IPS-15b (cell line): ENCODE measurements at regions not wholly inside any gene's neighbourhood (a gene's known extent, or its start where the extent isn't known, plus 50 kb on each side); places are given as distances from the start of the nearest gene placed in this dataset.
A peak's percentile ranks its signal among the peaks of the same experiment; 100 is the strongest.

Experiments
- H3K27me3 ChIP-seq: one replicate; pipeline ENCODE4 v1.6.1; 2013; ENCODE audit warnings: low read length; ENCODE audit not compliant: control insufficient read depth, insufficient read depth
- H3K36me3 ChIP-seq: one replicate; pipeline ENCODE4 v1.6.1; 2013; ENCODE audit warnings: low read length; ENCODE audit not compliant: control insufficient read depth, insufficient read depth
- H3K4me1 ChIP-seq: one replicate; pipeline ENCODE4 v1.6.1; 2013; ENCODE audit warnings: mild to moderate bottlenecking, low read length; ENCODE audit not compliant: control insufficient read depth, insufficient read depth
- H3K4me3 ChIP-seq: one replicate; pipeline ENCODE4 v1.5.1; 2013; ENCODE audit warnings: low read depth, low read length
- H3K9ac ChIP-seq: one replicate; pipeline ENCODE4 v1.6.1; 2013; ENCODE audit warnings: low read depth, mild to moderate bottlenecking, low read length
- H3K9me3 ChIP-seq: one replicate; pipeline ENCODE4 v1.6.1; 2013; ENCODE audit warnings: mild to moderate bottlenecking, low read length; ENCODE audit not compliant: control insufficient read depth, insufficient read depth

DNA sequence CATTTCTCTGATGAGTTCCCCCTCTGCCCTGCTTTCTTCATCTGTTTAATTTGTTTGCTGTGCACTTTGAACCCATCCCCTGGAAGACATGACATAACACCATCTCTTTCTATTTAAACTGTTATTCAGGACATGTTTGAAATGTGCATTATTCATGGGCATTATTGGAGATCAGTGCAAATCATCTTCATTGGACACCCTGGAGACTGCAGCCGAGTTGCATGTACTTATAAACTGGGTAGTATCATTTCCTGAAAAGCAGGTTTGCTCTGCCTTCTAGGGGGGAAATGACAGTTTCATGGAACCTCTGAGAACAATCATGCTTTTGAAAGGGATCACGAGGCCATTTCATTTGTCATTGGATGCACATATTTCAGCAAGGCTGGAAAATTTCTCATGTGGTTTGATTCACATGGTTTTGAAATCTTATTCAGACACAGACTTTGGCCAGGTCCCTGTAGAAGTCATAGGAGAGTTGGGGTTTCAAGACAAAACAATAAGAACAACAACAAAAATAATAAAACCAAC lies 462.8 kb upstream of the MEX3C start:
- Histone ChIP-seq H3K9me3 (no peaks in the 10 kb centered on the region), H3K36me3 (no peaks in the 10 kb centered on the region), H3K27me3 (no peaks in the 10 kb centered on the region), H3K9ac (no peak overlapping the region), H3K4me3 (no peak overlapping the region), H3K4me1 (peaks cover 9% of the 10 kb centered on the region)

DNA sequence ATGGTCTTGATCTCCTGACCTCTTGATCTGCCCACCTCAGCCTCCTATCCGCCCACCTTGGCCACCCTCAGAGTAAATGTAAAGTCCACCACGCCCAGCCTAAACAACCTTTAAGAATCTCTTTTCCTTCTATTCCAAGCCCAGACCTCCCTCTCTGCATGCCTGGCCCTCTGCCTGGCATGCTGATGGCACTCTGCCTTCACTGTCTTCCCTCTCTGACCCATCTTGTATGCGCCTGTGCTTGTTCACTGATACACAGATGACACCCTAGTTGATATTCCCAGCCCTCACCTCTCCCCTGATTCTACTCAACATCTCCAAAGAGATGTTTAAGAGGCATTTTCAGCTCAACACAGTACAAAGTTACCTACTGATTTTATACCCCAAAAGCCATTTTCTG lies 466.8 kb upstream of the MEX3C start:
- H3K4me3 ChIP-seq: no peak overlapping the region
- no peaks in the 10 kb centered on the region for H3K9me3 ChIP-seq
- peaks cover 6% of the 10 kb centered on the region for H3K4me1 ChIP-seq
- no peak overlapping the region for H3K9ac ChIP-seq
- no peaks in the 10 kb centered on the region for H3K27me3 ChIP-seq
- H3K36me3 ChIP-seq: no peaks in the 10 kb centered on the region

DNA sequence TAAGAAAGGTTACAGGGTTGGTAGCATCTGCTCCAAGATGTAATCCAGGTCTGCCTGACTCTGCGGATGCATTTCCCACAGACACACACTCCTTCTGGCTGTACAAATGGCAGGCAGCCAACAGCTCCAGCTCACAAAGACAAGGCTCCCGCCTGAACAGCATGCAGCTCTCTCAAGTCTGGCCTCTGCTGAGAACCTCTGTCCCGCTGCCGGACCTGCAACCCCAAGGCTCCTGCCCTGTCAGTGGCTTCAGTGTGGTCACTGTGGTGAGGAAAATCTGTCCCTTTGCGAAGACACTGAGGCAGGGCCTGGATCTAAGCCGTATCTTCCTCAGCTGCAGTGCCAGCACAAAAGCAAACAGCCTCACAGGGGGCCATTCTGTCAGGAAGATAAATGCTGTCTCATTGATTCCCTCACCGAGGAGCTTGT lies 469.3 kb upstream of the MEX3C start:
- Histone ChIP-seq H3K9me3 (no peaks in the 10 kb centered on the region), H3K9ac (no peak overlapping the region), H3K4me3 (no peak overlapping the region), H3K4me1 (peaks cover 6% of the 10 kb centered on the region), H3K27me3 (no peaks in the 10 kb centered on the region), H3K36me3 (no peaks in the 10 kb centered on the region)

DNA sequence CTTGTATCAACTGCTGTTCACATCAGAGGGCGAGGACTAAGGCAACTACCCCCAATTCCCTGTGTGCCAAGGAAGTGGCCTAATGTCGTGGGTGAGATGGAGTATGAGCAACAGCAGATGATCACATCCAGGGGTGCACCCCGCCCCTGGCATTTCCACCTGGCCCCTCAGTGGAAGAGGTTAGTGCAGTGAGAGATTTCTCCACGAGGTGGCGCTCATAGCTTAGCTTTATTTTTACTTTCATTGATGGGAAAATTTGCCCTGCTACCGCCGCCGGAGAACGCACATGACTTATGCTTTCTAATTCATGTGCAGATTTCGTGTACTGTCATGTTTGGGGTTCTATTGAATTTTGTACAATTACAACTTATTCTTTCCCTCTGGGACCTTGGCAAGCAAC lies 470.6 kb upstream of the MEX3C start:
- H3K4me3 ChIP-seq: peak overlapping the region; percentile 4
- no peaks in the 10 kb centered on the region for H3K9me3 ChIP-seq
- H3K4me1 ChIP-seq: peaks cover 6% of the 10 kb centered on the region
- H3K27me3 ChIP-seq: no peaks in the 10 kb centered on the region
- H3K36me3 ChIP-seq: no peaks in the 10 kb centered on the region
- no peak overlapping the region for H3K9ac ChIP-seq

DNA sequence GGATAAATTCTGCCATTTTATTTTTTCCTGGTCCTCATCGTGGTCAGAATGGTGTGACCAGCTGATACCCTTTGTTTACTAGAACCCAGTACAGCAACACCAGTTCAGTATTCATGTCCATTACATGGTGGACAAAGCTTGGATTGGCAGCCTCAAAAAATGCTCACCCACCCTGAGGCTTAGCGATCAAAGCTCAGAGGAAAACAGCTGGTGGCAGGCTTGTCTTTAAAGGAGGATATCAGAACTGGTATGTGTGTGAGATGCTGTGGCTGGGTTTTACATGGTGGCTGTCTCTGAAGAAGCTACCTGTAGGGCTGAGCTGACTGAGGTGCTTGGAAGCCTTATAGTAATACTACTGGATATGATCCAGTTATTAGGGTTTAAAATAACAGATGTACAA lies 471.1 kb upstream of the MEX3C start:
- peaks cover 6% of the 10 kb centered on the region for H3K4me1 ChIP-seq
- H3K4me3 ChIP-seq: peak overlapping the region; percentile 4
- no peak overlapping the region for H3K9ac ChIP-seq
- no peaks in the 10 kb centered on the region for H3K9me3 ChIP-seq
- no peaks in the 10 kb centered on the region for H3K27me3 ChIP-seq
- H3K36me3 ChIP-seq: no peaks in the 10 kb centered on the region

DNA sequence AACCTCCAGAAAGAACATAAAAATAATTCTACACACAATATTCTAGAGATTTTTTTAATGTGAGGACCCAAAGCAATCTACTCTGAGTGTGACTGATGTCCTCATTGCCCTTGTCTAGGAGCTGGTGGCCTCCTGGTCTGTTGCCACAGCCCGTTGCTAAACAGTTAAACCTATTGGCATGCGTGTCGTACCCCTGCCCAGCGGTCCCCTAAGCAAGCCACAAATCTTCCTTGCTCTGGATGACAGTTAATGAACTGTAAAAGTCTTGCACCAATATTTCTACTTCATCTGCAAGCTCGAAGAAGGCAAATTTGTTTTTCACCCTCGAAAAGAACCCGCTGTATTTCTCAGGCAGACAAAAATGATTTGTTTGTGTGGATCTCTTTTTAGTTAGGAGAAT lies 489.1 kb upstream of the MEX3C start:
- no peaks in the 10 kb centered on the region for H3K4me1 ChIP-seq
- no peaks in the 10 kb centered on the region for H3K9me3 ChIP-seq
- H3K36me3 ChIP-seq: no peaks in the 10 kb centered on the region
- H3K4me3 ChIP-seq: no peak overlapping the region
- H3K9ac ChIP-seq: no peak overlapping the region
- no peaks in the 10 kb centered on the region for H3K27me3 ChIP-seq

DNA sequence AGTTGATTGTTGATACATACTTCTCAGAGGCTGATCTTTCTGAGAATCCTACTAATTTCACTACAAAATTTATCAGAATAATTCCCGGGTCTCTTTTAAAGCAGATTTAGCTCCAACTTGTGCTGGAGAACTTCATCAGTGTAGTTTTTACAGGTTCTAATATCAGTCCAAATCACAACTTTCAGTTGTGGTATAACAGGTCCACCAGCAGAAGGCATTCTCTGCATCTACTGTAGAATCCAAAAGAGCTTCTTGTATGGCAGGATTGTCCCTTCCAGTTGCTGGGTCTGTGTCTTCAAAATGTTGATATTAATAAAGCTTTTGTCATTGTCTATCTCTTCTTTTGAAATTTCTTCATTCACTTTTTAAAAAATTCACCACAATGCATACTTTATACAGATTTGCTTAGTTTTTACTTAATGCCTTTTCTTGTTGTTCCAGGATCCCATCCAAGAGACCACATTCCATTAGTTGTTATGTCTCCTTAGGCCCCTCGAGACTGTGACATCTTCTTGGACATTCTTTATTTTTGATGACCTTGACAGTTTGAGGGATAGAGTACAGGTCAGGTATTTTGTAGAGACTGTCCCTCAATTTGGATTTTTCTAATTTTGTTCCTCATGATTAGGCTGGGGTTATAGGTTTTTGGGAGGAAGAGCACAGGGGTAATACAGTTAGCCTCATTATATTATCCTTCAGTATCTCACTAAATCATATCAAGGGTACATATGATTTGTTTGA lies 490.5 kb upstream of the MEX3C start:
- Histone ChIP-seq H3K9me3 (no peaks in the 10 kb centered on the region), H3K36me3 (no peaks in the 10 kb centered on the region), H3K9ac (no peak overlapping the region), H3K4me1 (no peaks in the 10 kb centered on the region), H3K4me3 (no peak overlapping the region), H3K27me3 (no peaks in the 10 kb centered on the region)

DNA sequence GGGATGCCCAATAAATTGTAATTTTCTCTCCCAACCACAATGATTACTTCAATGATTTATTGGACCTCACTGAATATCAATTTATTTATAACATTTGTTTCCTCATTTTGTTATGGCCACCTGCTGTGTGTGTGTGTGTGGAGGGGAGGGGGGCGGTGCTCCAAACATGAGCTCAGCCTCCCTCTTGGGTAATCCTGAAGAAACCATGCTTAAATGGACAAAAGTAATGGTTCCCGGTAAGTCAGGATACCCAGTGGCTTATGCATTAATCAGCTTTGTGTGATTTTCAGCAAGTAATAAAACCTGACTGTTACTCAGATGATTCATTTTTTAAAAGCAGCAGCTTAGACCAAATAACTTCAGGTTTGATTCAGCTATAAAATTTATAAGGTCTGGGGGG lies 495.1 kb upstream of the MEX3C start:
- H3K9me3 ChIP-seq: no peaks in the 10 kb centered on the region
- H3K4me3 ChIP-seq: no peak overlapping the region
- no peaks in the 10 kb centered on the region for H3K36me3 ChIP-seq
- no peaks in the 10 kb centered on the region for H3K4me1 ChIP-seq
- H3K27me3 ChIP-seq: no peaks in the 10 kb centered on the region
- no peak overlapping the region for H3K9ac ChIP-seq

DNA sequence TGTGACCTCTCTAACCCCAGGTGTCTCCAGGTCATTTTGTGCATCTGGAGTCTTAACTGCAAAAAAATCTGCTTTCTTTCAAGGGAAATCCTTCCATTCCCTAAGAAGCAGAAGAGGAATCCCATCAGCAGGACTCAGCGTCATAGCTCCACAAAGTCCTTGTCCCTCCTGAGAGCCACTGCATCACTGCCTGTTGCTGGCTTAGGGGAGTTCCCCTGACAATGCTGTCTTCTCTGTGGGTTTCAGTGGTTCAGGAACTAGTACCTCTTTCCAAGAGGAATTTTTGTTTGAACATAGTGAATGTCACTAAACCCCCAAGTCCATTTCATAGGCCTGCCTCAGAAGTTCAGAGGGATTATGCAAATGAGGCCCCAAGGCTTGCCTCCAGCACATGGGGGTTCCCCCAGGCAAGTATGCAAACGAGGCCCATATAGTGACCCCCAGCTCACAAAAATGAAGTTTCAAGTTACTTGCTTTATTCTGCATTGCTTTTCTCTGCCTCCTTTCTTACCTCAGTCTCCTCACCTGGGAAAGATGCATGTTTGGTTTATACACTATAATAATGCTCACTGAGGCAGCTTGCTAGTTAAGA lies 513.9 kb upstream of the MEX3C start:
- Histone ChIP-seq H3K9me3 (no peaks in the 10 kb centered on the region), H3K4me1 (peaks cover 16% of the 10 kb centered on the region), H3K27me3 (no peaks in the 10 kb centered on the region), H3K4me3 (no peak overlapping the region), H3K9ac (no peak overlapping the region), H3K36me3 (no peaks in the 10 kb centered on the region)

DNA sequence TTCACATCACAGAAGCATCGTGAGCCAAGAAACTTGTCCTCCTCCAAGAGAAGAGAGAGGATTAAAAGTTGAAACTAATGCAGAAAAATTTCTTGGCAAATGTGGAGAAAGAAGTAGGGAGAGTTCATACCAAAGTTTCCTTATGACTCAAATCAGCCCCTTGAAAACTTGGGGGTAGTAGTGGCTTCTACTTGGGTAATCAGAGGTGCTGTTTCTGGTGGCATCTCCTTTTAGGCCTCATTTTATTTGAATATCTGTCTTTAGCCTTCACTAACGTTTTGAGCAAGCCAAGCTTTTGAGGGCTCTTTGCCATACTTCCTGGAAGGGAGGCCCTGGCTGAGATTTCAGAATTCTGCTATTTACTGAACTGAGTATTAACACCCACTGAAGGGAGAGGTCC lies 515.3 kb upstream of the MEX3C start:
- H3K9me3 ChIP-seq: no peaks in the 10 kb centered on the region
- H3K27me3 ChIP-seq: no peaks in the 10 kb centered on the region
- no peak overlapping the region for H3K9ac ChIP-seq
- H3K4me1 ChIP-seq: peaks cover 16% of the 10 kb centered on the region
- H3K4me3 ChIP-seq: no peak overlapping the region
- H3K36me3 ChIP-seq: no peaks in the 10 kb centered on the region

DNA sequence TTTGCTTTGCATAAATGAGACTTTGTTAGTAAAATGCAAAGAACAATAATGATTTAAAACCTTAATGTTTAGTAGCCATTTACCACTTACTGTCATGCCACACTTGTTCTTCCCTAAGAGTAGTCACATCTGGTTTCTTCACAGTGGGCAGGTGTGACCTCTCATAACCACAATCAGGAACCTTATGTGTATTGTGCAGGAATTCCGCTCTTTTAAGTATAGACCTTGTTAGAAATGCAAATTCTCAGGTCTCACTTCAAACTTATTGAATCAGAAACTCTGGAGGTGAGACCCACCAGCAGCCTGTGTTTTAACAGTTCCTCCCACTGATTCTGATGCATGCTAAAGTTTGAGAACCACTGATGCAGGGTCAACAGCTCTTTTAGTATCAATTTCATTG lies 518.8 kb upstream of the MEX3C start:
- Histone ChIP-seq H3K36me3 (no peaks in the 10 kb centered on the region), H3K27me3 (no peaks in the 10 kb centered on the region), H3K9me3 (no peaks in the 10 kb centered on the region), H3K4me1 (peaks cover 12% of the 10 kb centered on the region), H3K4me3 (no peak overlapping the region), H3K9ac (no peak overlapping the region)

DNA sequence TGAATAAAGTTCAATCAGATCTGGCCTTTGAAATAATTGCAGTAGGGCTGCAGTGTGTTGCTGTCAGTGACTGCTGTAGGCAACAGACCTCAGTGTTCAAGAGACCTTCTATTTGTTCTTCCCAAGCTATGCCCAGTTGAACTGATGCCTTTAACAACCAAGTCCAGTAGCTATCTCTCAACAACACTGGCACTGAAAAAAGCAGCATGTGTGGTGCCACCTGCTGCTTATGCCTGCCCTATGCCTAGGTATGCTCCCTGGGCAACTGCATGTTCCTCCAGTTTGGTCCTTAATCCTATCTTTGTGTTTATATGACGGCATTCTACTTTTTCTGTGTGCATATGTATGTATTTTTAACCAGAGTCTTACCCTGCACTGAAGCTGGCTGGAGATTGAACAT lies 523.9 kb upstream of the MEX3C start:
- Histone ChIP-seq H3K9ac (no peak overlapping the region), H3K9me3 (no peaks in the 10 kb centered on the region), H3K4me1 (no peaks in the 10 kb centered on the region), H3K36me3 (no peaks in the 10 kb centered on the region), H3K4me3 (no peak overlapping the region), H3K27me3 (no peaks in the 10 kb centered on the region)
